OCI-LY3 (cell line): ENCODE measurements at regions not wholly inside any gene's neighbourhood (a gene's known extent, or its start where the extent isn't known, plus 50 kb on each side); places are given as distances from the start of the nearest gene placed in this dataset.

Experiments
- EZH2phosphoT487 ChIP-seq: fragments of 200-600 bp; shearing (Covaris generic); IDR thresholded peaks from 2 replicates; pipeline ENCODE4 v1.6.1; 2018; ENCODE audit warnings: antibody characterized with exemption, mixed run types, low read depth
- TF ChIP-seq, protein P1 (sequence below): fragments of 200-600, 300-600 bp; sonication (generic); IDR thresholded peaks from 2 replicates; pipeline ENCODE4 v1.5.1; 2014; ENCODE audit warnings: antibody characterized with exemption, low read length, low read depth

DNA sequence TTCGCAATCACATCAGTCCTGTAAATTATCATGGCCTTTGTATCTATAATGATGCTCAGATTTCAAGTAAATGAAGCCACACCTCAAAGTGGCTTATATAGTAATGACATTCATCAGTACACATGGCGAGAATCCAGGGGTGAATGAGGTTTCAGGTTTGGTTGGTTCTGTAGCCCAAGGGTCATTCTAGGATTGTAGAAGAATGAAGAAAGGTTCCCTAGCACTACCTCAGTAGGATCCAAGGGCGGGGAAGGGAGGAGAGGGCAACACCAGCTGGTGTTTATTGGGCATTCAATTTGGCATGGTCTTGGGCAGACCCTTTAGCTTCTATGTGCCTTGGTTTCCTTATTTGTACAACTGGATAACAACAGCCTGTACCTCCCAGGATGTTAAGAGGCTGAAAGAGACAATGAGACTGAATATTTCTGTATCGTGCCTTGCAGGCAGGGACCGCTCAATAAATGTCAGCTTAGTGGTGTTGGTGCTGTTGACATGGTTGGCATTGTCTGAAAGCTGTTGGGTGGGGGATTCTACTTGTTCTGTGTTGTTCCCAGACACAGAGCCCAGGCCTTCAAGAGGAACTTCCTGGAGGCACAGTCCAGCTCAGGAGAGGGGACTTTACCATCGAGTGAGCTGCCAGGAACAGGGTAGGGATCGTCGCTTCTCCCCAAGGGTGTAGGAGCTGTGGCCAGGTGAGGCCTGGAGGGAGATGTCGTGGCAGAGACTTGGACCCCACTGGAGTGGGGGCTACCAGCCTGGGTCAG lies 388.2 kb downstream of the PTPRU start:
- no peak for TF ChIP-seq EZH2phosphoT487
- TF ChIP-seq, protein P1, sequence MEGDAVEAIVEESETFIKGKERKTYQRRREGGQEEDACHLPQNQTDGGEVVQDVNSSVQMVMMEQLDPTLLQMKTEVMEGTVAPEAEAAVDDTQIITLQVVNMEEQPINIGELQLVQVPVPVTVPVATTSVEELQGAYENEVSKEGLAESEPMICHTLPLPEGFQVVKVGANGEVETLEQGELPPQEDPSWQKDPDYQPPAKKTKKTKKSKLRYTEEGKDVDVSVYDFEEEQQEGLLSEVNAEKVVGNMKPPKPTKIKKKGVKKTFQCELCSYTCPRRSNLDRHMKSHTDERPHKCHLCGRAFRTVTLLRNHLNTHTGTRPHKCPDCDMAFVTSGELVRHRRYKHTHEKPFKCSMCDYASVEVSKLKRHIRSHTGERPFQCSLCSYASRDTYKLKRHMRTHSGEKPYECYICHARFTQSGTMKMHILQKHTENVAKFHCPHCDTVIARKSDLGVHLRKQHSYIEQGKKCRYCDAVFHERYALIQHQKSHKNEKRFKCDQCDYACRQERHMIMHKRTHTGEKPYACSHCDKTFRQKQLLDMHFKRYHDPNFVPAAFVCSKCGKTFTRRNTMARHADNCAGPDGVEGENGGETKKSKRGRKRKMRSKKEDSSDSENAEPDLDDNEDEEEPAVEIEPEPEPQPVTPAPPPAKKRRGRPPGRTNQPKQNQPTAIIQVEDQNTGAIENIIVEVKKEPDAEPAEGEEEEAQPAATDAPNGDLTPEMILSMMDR: no peak
